GM21360 (cell line): ENCODE measurements at regions not wholly inside any gene's neighbourhood (a gene's known extent, or its start where the extent isn't known, plus 50 kb on each side); places are given as distances from the start of the nearest gene placed in this dataset.

ENCODE experiments used
- ATAC-seq: cut with Tn5 transposase; IDR thresholded peaks from one replicate; pipeline ENCODE4 v1.9.1; 2021; ENCODE audit warnings: mild to moderate bottlenecking, moderate library complexity; ENCODE audit not compliant: unreplicated experiment

GRCh38 chr9:87816036-87816435 is 66.6 kb upstream of the SPATA31E1 start:
- no peak for ATAC-seq

DNA sequence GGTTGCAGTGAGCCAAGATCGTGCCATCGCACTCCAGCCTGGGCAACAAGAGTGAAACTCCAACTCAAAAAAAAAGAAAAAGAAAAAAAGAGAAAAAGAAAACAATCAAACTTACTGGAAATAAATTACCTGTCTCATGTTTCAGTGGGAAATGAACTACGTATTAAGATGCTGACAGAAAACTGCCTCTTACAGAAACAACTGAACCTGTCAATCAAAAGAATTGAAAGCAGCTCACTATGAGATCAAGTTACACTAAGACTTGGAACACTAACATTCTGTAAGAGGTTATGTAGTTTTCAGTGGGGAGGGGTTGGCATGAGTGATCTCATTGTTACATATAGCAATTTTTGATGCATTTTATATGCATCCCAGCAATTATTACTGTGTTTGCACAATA is 64.4 kb upstream of the SPATA31E1 start:
- ATAC-seq = no peak

- ATAC-seq = no peak
Observed at GRCh38 chr9:87824216-87824875, 58.3 kb upstream of the SPATA31E1 start.

GRCh38 chr9:87824886-87825285 is 57.8 kb upstream of the SPATA31E1 start:
- no peak for ATAC-seq

DNA sequence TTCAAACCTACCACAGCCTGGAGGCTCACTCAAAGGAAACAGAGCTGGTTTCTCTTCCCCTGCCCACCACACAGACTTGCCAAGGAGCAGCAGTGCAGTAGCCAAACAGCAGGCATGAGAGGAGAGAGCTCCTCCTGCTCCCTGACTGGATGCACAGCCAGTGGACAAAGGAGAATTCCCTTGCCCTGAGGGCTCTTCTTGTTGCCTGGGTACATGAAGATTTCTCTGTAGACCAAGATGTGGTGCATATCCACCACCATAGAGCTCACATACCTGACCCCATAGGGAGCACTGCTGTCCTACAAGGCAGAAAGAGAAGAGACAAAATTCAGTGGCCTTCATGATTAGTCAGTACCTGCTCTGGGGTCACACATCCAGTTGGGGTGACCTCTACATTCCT is 56.3 kb upstream of the SPATA31E1 start:
- ATAC-seq = no peak

DNA sequence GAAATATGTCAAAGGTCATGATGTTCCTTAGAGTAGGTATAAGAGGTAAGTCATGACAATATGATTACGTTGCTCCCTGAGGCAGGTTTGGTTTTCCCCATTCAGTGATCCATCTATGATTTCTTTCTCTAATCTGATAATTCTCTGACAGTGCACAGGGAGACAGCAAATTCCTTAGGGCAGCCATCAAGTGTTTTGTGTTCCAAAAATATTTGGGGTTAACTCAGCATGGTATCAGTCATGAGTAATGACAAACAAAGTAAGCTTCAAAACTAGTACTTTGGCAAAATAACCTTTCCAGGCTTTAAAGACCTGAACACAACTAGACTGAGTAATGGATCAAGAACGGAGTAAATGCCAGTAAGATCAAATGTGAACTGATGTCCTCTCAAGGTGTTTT is 55.3 kb upstream of the SPATA31E1 start:
- no peak for ATAC-seq

- no peak for ATAC-seq
Observed at GRCh38 chr9:87829756-87830155, 52.9 kb upstream of the SPATA31E1 start.

DNA sequence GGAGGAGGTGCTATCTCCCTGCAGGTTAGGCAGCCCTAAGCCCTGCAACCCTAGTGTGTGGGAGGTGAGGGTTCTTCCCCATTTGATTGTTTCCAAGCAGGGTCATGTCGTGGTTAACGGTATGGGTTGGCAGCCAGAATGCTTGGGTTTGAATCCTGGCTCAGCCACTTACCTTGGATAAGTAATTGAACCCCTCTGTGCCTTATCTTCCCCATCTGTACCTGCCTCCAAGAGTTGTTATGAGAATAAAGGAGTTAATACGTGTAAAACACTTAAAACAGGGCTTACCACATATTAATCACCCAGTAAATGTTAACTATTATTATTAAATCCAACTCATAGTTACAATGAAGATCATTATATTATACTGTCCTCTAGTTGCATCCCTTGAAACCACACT is 52.2 kb upstream of the SPATA31E1 start:
- no peak for ATAC-seq

DNA sequence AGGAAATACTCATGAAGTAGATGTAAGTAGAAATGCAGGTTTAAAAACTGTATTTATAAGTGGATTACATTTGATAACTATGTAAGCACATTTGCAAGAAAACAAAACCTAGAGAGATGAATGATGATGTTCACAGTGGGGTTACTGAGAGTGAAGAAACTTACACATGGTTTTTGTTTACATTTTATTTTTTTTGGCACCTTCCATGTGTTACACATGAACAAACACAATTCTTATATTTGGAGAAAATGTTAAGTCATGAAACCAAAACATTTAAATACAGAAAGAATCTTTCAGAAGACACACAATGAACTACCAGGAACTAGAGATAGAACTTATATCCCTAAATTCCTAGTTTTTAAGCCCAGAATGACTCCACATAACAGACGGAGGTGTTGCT is 51.5 kb upstream of the SPATA31E1 start:
- no peak for ATAC-seq
